Stromal cell of bone marrow (primary cell): ENCODE measurements at regions not wholly inside any gene's neighbourhood (a gene's known extent, or its start where the extent isn't known, plus 50 kb on each side); places are given as distances from the start of the nearest gene placed in this dataset.
"Not testable (repeated sequence)": the region's sequence is repeated elsewhere in the genome, so short reads cannot be mapped to it uniquely, and the experiment has no call there.

Experiments used
- DNase-seq: peaks from one replicate; pipeline ENCODE4 v3.0.0-alpha.2; 2012; ENCODE audit warnings: low read depth

GRCh38 chr13:65500481-65500880 is 1729.7 kb downstream of the PCDH9 start:
- DNase-seq = no peak

DNA sequence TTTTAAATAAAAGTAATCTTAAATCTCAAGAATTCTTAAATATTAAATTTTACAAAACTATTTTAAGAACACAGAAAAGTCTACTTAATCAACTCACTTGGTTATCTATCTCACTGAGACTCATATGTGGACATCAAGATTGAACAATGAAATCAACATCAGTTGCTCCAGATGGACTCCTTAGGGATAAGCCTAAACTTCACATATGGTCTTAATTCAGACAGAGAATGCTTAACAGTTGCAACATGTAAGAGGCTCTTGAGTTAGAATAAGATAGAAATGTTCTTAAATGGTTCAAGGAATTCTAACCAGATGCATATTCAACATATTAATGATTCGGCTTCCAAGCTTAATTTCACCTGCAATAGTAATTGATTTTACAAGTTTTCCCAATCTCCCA is 1730.9 kb downstream of the PCDH9 start:
- DNase-seq = no peak

DNA sequence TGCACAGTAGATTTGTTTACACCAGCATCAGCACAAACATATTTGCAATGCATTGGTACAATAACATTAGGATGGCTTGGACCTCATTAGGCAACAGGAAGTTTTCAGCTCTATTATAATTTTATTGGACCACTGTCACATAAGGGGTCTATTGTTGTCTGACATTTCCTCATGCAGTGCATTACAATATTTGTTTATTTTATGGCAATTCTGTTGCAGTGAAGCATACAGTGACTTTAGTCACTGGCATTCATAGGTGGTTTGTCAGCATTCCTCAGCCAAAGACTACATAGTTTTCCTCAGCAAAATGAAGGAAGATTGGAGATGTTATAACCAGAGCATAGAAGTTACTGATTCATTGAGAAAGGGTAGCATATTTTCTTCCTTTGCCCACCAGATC is 1732.9 kb downstream of the PCDH9 start:
- DNase-seq = no peak

GRCh38 chr13:65490725-65491124 is 1739.4 kb downstream of the PCDH9 start:
- DNase-seq = not testable (repeated sequence)

DNA sequence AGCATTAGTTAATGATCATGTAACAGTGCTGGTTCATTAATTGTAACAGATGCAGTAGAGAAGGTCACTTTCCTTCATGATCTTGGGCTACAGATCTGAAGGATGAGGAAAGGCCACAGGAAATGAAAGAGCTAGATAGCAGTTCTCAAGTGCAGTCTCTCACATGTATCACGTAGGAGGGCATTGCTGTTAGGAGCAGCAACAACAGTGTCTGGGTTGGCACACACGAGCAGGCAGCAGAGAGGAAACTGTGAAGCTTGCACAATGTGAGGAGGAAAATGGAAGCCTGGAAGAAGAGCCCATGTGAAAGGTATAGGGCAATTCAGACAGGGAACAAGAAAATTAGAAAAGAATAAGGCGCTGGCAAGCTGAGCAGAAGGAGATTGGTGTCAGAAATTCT is 1741.5 kb downstream of the PCDH9 start:
- no peak for DNase-seq

GRCh38 chr13:65479692-65480091 is 1750.4 kb downstream of the PCDH9 start:
- DNase-seq = no peak

DNA sequence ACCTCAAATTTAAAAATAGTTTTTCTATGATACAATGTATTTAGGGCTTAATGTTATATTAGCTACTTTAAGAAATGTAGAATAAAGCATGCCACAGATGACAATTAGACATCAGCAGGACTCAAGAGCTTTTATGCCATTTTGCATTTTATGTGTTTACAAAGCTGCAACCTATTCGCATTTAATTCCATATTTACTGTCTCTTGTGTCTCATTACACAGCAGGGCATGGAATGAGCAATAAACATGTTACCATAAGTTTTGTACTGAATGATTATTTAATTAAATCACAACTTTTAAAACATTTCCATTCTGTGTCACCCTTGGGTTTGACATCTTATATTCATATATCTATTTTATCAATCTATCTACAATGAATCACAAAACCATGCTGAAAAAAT is 1756.9 kb downstream of the PCDH9 start:
- DNase-seq = no peak

DNA sequence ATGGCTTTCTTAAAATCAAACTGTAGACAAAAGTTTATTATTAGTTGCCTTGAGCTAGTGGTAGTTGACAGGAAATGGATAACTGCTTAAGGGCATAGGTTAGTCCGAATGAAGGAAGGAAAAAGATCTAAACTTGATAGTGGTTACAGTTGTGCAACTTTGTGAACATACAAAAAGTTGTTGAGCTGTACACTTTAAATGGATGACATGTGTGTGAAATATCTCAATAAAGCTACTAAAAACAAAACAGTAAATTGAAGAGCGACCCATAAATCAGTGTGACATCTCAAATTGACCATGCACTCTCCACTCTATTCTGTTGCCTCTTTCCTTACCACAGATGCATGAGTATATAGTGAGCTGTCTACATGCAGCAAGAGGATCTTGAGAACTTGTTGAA is 1757.8 kb downstream of the PCDH9 start:
- DNase-seq = no peak

- no peak for DNase-seq
Observed at GRCh38 chr13:65470781-65471180, 1759.4 kb downstream of the PCDH9 start.

DNA sequence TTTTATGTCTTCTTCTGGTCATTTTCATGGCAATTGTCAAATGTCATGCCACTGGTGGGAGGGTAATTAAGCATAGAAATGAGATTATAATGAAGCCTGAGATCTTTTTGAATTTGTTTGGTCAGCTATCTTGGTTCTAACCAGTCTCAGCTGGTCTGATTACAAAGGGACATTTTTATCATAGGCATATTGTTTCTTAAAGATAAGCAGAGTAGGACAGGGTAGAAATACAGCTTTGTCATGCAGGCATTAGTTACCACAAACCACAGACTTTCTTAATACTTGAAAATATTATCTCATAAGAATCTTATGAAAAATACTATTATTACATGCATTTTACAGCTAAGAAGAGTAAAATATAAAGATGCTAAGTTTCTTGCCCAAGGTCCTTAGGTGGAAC is 1761.5 kb downstream of the PCDH9 start:
- DNase-seq = no peak

- DNase-seq = no peak
Observed at GRCh38 chr13:65461590-65461989, 1768.5 kb downstream of the PCDH9 start.

- no peak for DNase-seq
Observed at GRCh38 chr13:65460136-65460535, 1770.0 kb downstream of the PCDH9 start.

DNA sequence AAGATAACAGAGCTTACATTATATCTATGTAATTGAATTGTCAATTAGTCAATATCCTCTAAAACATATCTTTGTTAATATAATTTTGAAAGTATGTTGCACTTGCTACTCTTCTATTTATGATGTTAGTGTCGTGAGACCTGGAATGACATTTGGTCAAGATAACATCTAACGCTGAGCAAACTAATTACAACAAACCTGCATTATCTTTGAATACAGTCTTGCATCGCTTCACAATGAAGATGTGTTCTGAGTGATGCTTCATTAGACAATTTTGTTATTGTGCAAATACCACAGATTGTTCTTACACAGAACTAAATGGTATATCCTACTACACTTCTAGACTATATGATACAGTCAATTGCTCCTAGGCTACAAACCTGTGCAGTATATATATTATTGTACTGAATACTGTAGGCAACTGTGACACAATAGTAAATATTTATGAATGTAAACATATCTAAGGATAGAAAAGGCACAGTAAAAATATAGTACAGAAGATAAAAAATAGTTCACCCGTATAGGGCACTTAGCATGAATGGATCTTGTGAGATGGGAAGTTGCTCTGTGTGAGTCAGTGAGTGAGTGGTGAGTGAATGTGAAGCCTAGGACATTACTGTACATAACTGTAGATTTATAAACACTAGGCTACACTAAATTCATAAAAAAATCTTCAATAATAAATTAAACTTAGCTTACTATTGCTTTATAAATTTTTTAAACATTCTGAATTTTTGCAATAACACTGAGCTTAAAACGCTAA is 1773.8 kb downstream of the PCDH9 start:
- DNase-seq = no peak

DNA sequence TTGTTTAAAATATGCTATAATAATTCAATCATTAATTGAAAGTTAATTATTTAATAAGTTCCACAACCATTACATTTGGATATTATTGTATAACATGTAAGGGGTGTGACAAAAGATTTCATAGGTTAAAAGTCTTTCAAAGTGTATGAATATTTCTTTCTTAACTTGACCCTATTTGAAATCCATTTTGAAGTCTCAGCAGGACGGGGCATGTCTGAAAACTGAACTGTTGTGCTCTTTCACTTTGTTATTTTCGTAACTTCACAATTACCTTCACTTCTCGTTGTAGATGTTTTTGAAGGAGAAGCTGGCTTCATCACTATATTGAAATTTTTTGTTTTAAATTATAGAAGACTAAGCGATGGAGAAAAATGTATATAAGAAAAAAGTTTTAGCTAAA is 1775.7 kb downstream of the PCDH9 start:
- DNase-seq = no peak

GRCh38 chr13:65453982-65454381 is 1776.2 kb downstream of the PCDH9 start:
- DNase-seq = no peak

- no peak for DNase-seq
Observed at GRCh38 chr13:65445340-65445739, 1784.8 kb downstream of the PCDH9 start.

GRCh38 chr13:65435590-65435989 is 1794.5 kb downstream of the PCDH9 start:
- DNase-seq = no peak

GRCh38 chr13:65417953-65418352 is 1812.2 kb downstream of the PCDH9 start:
- no peak for DNase-seq

DNA sequence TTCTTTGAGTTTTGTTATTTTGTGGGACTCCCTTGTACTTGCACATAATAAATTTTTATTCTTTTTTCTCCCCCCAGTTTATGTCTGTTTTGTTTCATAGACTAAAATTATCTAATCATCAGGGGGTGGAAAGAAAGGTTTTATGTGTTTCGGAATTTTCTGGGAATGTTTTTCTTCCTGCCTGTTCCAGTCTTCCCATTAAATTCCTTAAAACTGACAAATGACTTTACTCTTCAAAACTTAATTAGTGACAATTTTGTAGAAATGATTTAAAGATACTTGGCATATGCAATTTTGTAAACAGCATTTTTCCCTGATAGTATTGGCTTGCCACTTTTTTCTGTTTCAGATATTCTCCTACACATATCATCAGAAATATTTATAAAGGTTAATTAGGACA is 1813.4 kb downstream of the PCDH9 start:
- DNase-seq = no peak

DNA sequence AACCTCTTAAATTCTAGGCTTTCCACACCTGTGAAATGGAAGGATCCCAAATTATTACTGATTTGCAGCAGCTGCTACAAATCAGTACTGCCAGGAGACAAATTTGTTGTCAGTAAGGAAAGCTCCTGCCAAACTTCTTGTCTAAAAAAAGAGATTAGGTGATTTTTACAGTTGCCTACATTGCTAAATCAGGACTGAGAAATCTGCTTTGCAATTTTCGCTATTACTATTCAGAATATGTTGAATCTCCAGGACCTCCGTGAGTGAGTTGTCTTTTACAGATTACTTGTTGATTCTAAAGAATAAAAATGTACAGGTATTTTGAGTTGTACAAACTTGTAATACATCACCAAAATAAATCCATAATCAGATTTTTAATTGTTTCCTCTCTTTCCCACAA is 1815.9 kb downstream of the PCDH9 start:
- no peak for DNase-seq

GRCh38 chr13:65411521-65411920 is 1818.6 kb downstream of the PCDH9 start:
- no peak for DNase-seq

DNA sequence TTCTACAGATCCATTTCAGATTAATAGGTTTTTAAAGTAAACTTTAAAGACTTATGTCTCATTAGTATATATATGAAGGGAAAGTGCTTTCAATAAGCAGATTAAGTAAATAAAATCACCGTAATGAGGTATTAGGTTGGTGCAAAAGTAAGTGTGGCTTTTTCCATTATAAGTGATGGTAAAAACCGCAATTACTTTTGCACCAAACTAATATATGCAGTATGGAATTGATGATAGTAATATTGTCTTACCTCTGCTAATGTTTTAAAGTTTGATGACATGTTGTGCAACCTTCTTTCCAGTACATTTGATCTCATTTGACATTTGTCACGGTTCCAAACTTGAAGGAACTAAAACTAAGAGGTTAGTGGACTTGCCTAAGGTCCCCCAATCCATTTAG is 1819.3 kb downstream of the PCDH9 start:
- no peak for DNase-seq

DNA sequence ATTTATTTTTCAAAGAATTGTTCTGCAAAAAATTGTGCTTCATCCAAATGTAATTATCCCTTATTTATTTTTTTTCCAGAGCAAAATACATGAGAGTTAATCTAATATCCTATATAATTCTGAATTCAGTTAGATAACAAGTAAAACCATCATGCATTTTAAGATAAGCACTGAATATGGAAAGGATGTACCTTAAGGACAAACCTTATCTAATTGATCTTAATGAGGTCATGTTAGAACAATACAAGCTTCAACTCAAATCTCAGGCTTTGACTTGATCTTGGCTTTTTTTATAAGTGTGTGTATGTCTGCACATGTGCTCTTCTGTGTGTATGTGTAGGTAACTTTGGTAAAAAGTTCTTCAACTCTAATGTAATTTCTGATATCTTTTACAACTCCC is 1828.8 kb downstream of the PCDH9 start:
- no peak for DNase-seq

- no peak for DNase-seq
Observed at GRCh38 chr13:65400702-65401101, 1829.4 kb downstream of the PCDH9 start.
